IMR-90 (cell line): ENCODE measurements at regions not wholly inside any gene's neighbourhood (a gene's known extent, or its start where the extent isn't known, plus 50 kb on each side); places are given as distances from the start of the nearest gene placed in this dataset.

Experiments
- ATAC-seq: fragments of 200-7000 bp; cut with Tn5 transposase; 2 replicates; pipeline ENCODE4 v1.9.1; 2020; ENCODE audit warnings: low read depth, mild to moderate bottlenecking, moderate library complexity
- BruUV-seq: library from RNA; stranded (reverse); fragments of 400-500 nt; replicated peaks from 2 replicates; lab custom pipeline; 2021; lab: Mats Ljungman, UMichigan
- CTCF ChIA-PET: fragments of 300-600 bp; formaldehyde crosslinking; extraction: SDS; loops from one replicate; lab custom pipeline; 2021; ENCODE audit warnings: antibody characterized with exemption; lab: Yijun Ruan, JAX
- POLR2A ChIA-PET: fragments of 300-600 bp; sonication (Branson Sonifier 250); formaldehyde crosslinking; loops from one replicate; lab custom pipeline; 2022; ENCODE audit warnings: antibody characterized with exemption; ENCODE audit not compliant: unreplicated experiment; lab: Charles Lee
- DNase-seq: peaks from one replicate; pipeline ENCODE4 v3.0.0; 2013
- H2AFZ ChIP-seq: replicated peaks from 2 replicates; pipeline ENCODE3; 2013; ENCODE audit warnings: low read length, mild to moderate bottlenecking; ENCODE audit not compliant: poor library complexity
- H2AK5ac ChIP-seq: 2 replicates; pipeline ENCODE4 v1.6.1; 2013; ENCODE audit warnings: low read depth, low read length, inconsistent platforms
- H2AK9ac ChIP-seq: replicated peaks from 2 replicates; pipeline ENCODE3; 2013; ENCODE audit warnings: mild to moderate bottlenecking, low read depth, low read length, moderate library complexity; ENCODE audit not compliant: poor library complexity
- H2BK120ac ChIP-seq: 2 replicates; pipeline ENCODE4 v1.6.1; 2013; ENCODE audit warnings: low read depth, low read length, inconsistent platforms
- H2BK15ac ChIP-seq: 3 replicates; pipeline ENCODE4 v1.6.1; 2013; ENCODE audit warnings: low read depth, low read length, inconsistent platforms
- H2BK20ac ChIP-seq: 2 replicates; pipeline ENCODE4 v1.6.1; 2013; ENCODE audit warnings: low read depth, mild to moderate bottlenecking, inconsistent platforms, low read length, moderate library complexity
- H2BK5ac ChIP-seq: 2 replicates; pipeline ENCODE4 v1.6.1; 2013; ENCODE audit warnings: mild to moderate bottlenecking, low read depth, low read length, inconsistent platforms; ENCODE audit not compliant: poor library complexity, severe bottlenecking
- H3K14ac ChIP-seq: replicated peaks from 2 replicates; pipeline ENCODE4 v1.6.1; 2013; ENCODE audit warnings: low read depth, low read length, inconsistent platforms
- H3K18ac ChIP-seq: 2 replicates; pipeline ENCODE4 v1.6.1; 2013; ENCODE audit warnings: low read depth, low read length, control low read depth
- H3K23ac ChIP-seq: 2 replicates; pipeline ENCODE4 v1.6.1; 2013; ENCODE audit warnings: low read depth, low read length, inconsistent platforms
- H3K27ac ChIP-seq: 2 replicates; pipeline ENCODE4 v1.5.1; 2013; ENCODE audit warnings: mild to moderate bottlenecking, control low read depth, low read length; ENCODE audit not compliant: insufficient read depth
- H3K27me3 ChIP-seq: 2 replicates; pipeline ENCODE4 v1.6.1; 2013; ENCODE audit warnings: low read length; ENCODE audit not compliant: control insufficient read depth, insufficient read depth
- H3K36me3 ChIP-seq: 2 replicates; pipeline ENCODE4 v1.6.1; 2013; ENCODE audit warnings: low read length, mixed read lengths; ENCODE audit not compliant: control insufficient read depth, insufficient read depth
- H3K4ac ChIP-seq: 2 replicates; pipeline ENCODE4 v1.6.1; 2013; ENCODE audit warnings: low read depth, low read length, inconsistent platforms
- H3K4me1 ChIP-seq: 2 replicates; pipeline ENCODE4 v1.6.1; 2013; ENCODE audit warnings: low read length, mixed read lengths; ENCODE audit not compliant: control insufficient read depth, insufficient read depth
- H3K4me2 ChIP-seq: 2 replicates; pipeline ENCODE4 v1.6.1; 2013; ENCODE audit warnings: low read depth, mild to moderate bottlenecking, control low read depth, low read length, moderate library complexity
- H3K4me3 ChIP-seq: 2 replicates; pipeline ENCODE4 v1.5.1; 2013; ENCODE audit warnings: low read depth, mild to moderate bottlenecking, control low read depth, low read length, moderate library complexity; ENCODE audit not compliant: insufficient read depth
- H3K56ac ChIP-seq: 2 replicates; pipeline ENCODE4 v1.6.1; 2013; ENCODE audit warnings: low read length, inconsistent platforms; ENCODE audit not compliant: insufficient read depth; ENCODE audit errors: extremely low read depth
- H3K79me1 ChIP-seq, 2 experiments: 2 replicates each; pipeline ENCODE4 v1.6.1; 2013; ENCODE audit warnings: low read length in 2 of 2, inconsistent platforms in 1 of 2, low read depth in 1 of 2
- H3K9ac ChIP-seq: 2 replicates; pipeline ENCODE4 v1.6.1; 2013; ENCODE audit warnings: low read depth, low read length, control low read depth
- H3K9me1 ChIP-seq: 2 replicates; pipeline ENCODE4 v1.6.1; 2013; ENCODE audit warnings: low read length, inconsistent platforms; ENCODE audit not compliant: insufficient read depth
- H3K9me3 ChIP-seq: 2 replicates; pipeline ENCODE4 v1.6.1; 2013; ENCODE audit warnings: low read length; ENCODE audit not compliant: control insufficient read depth, insufficient read depth
- H4K20me1 ChIP-seq: 2 replicates; pipeline ENCODE4 v1.6.1; 2013; ENCODE audit warnings: low read length, inconsistent platforms; ENCODE audit not compliant: insufficient read depth
- H4K5ac ChIP-seq: 2 replicates; pipeline ENCODE4 v1.6.1; 2013; ENCODE audit warnings: mild to moderate bottlenecking, low read depth, low read length, control low read depth
- H4K8ac ChIP-seq, 2 experiments: 2 replicates each; pipeline ENCODE4 v1.6.1; 2013; ENCODE audit warnings: low read depth in 2 of 2, low read length in 2 of 2, control low read depth in 1 of 2, inconsistent platforms in 1 of 2
- H4K91ac ChIP-seq: 2 replicates; pipeline ENCODE4 v1.6.1; 2013; ENCODE audit warnings: low read depth, low read length, inconsistent platforms; ENCODE audit not compliant: insufficient read depth
- CEBPB ChIP-seq: IDR thresholded peaks from 2 replicates; pipeline ENCODE4 v1.6.1; 2012; ENCODE audit warnings: low read depth, low read length, improper control_type of control experiment
- FOS ChIP-seq: fragments of 150-350 bp; IDR thresholded peaks from 2 replicates; pipeline ENCODE4 v1.6.1; 2016; ENCODE audit warnings: low read depth, low read length
- WGBS, 2 experiments: methylation state at CpG; one replicate each; pipeline versions ENCODE4 v1.1.5 to v1.1.7; 2013; ENCODE audit warnings: missing lambda C conversion rate in 2 of 2; ENCODE audit not compliant: insufficient read length in 1 of 2; ENCODE audit errors: extremely low coverage in 2 of 2; 5-methylcytosine and 5-hydroxymethylcytosine counted together
- dilution Hi-C: fragments of 300-500 bp; cut with HindIII; formaldehyde crosslinking; loops from one replicate; pipeline ENCODE4 v1.14.3; 2018; ENCODE audit warnings: low sequenced_read_pairs; ENCODE audit not compliant: unreplicated experiment
- in situ Hi-C: fragments of 300-500 bp; cut with MboI; formaldehyde crosslinking; loops from 3 replicates; pipeline ENCODE4 v1.14.3; 2019; ENCODE audit warnings: low sequenced_read_pairs, inconsistent platforms, mixed read lengths
- intact Hi-C: fragments of 100-400 bp; cut with micrococcal nuclease; formaldehyde crosslinking; loops from 2 replicates; pipeline ENCODE4 v1.10.0; 2022

DNA sequence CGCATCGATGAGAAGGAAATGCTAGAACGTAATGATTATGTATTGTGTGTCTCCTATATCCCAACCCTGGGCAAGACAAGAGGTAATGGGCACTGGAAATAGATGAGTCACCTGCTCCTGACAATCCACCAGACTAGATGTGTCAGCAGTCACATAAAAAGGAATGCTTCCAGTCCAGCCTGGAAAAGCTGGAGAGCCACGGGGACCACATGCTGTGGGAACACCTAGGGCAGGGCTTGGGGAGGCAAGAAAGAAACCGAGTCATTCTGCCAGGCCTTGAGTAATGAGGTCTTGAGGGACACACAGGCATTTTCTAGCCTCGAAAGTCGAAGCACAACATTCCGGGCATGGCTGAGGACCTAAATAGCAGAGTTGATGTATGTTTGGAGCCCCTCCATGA lies 716.7 kb upstream of the TMEM132C start:
- Histone ChIP-seq H3K18ac (no peak overlapping the region; the same call in 1 of the 2 replicates), H4K5ac (no peak overlapping the region; the same call in 1 of the 2 replicates), H2BK5ac (peak overlapping the region; percentile 24), H2BK120ac (peak overlapping the region; percentile 78; the same call in 1 of the 2 replicates), H3K9me1 (no peaks in the 10 kb centered on the region), H3K4me2 (no peak overlapping the region), H4K8ac (no peak overlapping the region), H3K4me1 (peaks cover 4% of the 10 kb centered on the region; the same call in 1 of the 2 replicates), H3K14ac (no peak overlapping the region; the same call in 1 of the 2 replicates), H3K36me3 (no peaks in the 10 kb centered on the region), H3K9me3 (no peaks in the 10 kb centered on the region), H3K4ac (peak overlapping the region; percentile 64), H4K91ac (no peak overlapping the region; the same call in 1 of the 2 replicates), H3K27ac (no peak overlapping the region), H3K79me1 (no peaks in the 10 kb centered on the region), H3K9ac (no peak overlapping the region), H3K4me3 (no peak overlapping the region), H4K20me1 (no peaks in the 10 kb centered on the region), H2AFZ (no peak overlapping the region), H3K23ac (no peak overlapping the region), H2AK5ac (0 out of 2 replicates have a peak overlapping the region, but pooled peaks have one; percentile 24), H2BK15ac (no peak overlapping the region), H3K27me3 (no peaks in the 10 kb centered on the region), H2AK9ac (no peak overlapping the region), H2BK20ac (peak overlapping the region; percentile 52; the same call in 1 of the 2 replicates), H3K56ac (no peak overlapping the region)
- ChIA-PET POLR2A (no interaction called here), CTCF (no interaction called here)
- BruUV-seq, result no TSS peak
- peak; percentile 27; the same call in 1 of the 2 replicates for ATAC-seq
- dilution Hi-C loops (no loop called here), in situ Hi-C loops (no loop called here), intact Hi-C loops (no loop called here)
- TF ChIP-seq FOS, result peak; percentile 16; the same call in 1 of the 2 replicates
- TF ChIP-seq CEBPB, result no peak
- peak; percentile 55 for DNase-seq
- WGBS, 2 experiments, result 68% methylated on average over 4 of the region's 8 CpGs; no CpG with 5 or more reads in 1 of the 2 experiments
